DMS153 treated with DMSO at 0.1 percent for 48 hours (cell line): ENCODE measurements at regions not wholly inside any gene's neighbourhood (a gene's known extent, or its start where the extent isn't known, plus 50 kb on each side); places are given as distances from the start of the nearest gene placed in this dataset.

Experiments
- DNase-seq: peaks from one replicate; lab custom pipeline; 2025; ENCODE audit not compliant: unreplicated experiment; lab: John Stamatoyannopoulos, UW

DNA sequence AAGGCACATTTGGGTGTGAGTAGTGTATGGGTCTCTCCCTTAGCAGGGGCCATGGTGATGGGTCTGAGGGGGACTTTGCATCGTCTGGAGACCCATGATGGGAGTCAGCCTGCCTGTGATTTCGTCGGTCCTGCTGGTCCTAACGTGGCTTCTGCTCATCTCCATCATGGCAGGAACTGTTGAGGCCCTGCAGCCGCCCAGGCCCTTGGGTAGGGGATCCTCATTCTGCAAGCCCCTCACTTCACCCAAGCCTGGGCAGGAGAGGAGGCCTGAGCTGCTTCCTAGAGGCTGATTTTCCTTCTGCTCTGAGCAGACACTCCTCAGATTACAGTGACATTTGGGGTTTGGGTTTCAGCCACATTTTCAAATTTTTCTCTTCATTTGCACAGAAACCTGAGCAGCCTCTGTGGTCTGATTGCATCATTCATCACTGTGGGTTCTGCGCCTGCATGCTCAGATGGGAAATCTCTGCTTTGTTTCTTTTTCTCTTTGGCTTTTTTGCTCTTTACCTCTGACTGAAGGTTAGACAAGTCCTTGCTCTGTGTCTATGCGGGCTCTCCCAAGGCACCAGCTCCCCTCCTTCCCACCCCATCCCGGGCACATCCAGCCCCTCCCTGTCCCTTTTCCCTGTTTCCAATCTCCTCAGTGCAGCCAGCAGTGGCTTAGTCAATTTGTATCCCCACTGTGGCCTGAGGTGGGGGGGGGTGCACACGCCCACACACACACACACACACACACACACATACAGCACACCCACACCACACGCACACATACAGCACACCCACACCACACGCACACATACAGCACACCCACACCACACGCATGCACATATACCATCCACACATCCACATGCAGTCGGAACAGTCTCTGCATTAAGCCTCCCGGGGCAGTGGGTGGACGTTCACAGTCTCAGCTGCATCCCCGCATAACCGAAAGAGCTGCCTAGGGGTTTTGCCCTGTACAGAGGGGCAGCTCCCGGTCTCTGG lies 305.4 kb upstream of the HS6ST1 start:
- no peak for DNase-seq

DNA sequence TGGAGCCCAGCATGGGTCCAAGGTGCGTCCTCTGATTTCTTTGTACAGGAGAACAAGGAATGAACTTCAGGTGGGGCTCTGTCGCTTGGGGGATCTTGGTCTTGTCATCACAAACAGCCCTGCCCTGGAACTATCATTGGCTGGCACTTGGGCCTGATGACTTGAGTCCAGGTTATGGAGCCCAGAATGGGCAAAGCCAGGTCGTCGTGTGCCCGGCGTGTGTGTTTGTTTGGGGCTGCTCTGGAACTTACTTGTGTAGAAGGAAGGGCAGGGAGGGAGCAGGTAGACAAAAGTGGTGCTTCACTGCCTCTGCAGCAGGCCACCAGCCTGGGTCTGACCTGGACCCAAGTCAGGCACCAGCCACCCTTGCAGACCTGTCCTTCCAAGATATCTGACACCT lies 306.3 kb upstream of the HS6ST1 start:
- DNase-seq, result no peak

- DNase-seq, result no peak
These were observed 306.8 kb upstream of the HS6ST1 start for GRCh38 chr2:128625421-128625820.

DNA sequence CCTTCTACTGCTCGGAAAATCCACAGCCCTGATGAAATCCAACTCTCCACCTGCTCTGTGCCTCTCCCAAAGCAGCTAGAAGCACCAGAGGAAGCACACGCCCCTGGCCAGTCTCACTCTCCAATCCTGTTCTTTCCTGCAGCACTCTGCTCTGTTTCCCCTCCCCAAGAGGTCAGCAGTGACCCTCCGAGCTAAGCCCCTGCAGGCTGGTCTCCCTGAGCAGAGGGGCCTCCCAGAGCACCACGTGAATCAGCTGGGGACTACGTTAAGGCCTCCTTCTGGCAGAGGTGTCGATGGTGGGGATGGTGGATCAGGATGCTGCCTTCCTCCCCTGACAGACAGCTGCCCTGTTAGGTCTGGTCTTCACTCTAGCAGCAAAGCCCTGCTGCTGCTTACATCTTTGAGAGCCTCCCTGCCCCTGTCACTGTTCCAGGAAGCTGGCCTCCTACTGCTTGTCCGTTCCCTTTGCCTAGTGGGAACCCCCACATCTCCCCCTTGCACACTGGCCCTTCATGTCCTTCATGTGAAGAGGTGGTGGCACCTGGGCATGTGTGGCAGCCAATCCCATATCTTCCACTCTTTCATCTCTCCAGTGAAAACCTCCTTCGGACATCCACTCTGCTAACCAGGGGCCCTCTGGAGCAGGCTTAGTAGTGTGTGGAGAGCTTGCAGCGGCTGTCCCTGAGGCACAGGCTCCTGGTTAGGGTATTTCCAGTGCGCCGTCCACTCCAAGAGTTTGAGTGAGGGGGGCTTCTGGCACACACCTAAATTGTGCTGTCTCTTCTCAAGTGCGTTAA lies 307.5 kb upstream of the HS6ST1 start:
- DNase-seq, result no peak

DNA sequence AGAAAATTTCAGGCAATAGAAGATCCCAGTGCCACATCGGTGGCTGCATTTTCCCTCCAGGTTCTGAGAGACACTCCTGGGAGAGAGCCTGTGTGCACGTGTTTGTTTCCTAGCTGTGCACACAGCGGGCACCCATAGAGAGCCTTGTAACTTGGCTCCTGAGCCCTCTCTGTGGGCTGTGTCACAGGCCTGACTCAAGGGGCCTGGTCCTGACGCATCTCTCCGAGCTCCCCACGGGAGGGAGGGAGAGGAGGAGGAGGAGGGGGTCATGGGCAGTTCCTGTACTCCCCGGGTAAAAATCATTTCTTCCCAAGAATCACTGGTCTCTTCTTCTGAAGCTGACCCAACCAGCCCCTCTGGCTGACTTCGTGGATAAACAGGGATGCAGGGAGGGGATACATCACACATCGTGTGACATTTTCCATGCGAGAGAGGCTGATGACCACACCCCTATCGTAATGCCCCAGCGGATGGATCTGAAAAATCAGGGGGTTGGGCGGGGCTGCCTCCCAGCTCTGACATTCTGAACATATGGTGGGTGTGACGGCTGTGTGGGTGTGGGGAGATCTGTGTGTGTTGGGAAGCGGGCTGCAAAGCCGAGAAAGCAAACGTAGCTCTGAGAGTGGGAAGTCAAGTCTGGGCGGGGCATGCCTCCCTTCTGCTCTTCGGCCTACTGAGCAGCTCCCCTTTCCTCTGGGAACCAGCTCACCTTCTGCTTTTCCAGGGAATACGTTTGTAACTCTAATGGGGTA lies 308.3 kb upstream of the HS6ST1 start:
- DNase-seq, result no peak

GRCh38 chr2:128628206-128628605 lies 309.5 kb upstream of the HS6ST1 start:
- no peak for DNase-seq

DNA sequence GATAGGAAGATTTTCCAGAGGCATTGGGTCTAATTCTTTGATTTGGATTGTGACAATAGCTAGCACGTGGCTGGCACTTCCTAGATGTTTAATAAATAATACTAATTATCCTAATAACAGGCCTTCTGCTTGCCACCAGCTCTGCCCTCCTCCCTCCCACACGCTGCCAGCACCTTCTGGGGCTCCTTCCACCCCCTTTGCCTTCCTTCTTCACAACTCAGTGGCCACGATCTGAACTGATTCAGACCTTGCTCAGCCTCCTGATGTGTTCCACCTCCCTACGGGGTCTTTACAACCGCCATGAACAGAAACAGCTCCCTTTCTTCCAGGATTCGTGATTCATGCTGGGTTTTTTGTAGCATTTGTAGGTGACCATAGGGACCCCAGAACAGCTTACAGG lies 310.3 kb upstream of the HS6ST1 start:
- no peak for DNase-seq

- no peak for DNase-seq
These were observed 312.5 kb upstream of the HS6ST1 start for GRCh38 chr2:128630974-128631697.

DNA sequence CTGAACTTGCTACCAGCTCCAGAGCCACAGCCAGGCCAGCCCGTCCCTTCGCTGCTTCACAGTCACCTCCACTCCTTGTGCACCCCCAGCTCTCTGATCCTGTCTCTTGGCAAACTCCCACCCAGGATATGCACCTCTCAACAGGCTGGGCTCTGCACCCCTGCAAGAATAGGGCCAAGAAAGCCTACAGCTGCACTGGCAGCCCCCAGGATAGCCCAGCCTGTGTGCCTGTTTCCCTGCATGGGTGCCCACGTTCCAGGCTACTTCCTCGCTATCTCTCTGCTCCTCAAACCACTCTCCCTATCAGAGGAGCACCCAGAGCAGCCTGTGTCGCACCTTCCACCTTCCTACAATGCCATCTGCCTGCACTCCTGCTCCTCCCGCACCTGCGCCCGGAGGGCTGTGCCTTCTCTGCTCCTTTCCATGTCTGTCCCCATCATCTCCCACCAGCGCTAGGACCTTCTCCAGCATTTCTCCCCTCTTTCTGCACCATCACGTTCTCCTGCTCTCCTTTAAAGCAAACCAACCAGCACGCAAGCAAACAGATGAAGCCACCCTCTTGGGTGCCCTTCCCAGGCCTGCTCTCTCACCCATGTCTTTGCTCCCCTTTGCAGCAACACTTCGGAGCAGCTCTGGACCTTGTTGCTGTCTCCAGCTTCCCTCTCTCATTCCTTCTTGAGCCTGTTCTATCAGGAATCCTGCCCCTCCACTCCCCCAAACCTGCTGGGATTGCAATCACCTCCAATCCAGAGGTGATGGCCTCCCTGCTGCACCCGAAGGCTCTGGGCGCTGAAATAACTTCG lies 313.2 kb upstream of the HS6ST1 start:
- no peak for DNase-seq

DNA sequence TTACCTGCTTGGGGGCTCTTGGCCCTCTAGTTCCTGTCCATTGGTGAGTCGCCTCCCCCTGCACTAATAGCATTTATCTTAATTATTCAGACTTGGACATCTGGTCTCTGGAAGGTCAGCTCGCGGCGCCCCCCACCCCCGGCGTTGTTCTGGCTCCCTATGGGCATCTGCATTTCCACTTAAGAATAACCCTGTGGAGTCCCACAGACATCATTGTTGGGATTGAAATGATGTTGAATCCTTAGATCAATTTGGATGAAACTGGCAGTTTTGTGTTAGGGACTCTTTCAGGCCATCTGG lies 313.8 kb upstream of the HS6ST1 start:
- no peak for DNase-seq

- no peak for DNase-seq
These were observed 314.8 kb upstream of the HS6ST1 start for GRCh38 chr2:128633501-128633900.

DNA sequence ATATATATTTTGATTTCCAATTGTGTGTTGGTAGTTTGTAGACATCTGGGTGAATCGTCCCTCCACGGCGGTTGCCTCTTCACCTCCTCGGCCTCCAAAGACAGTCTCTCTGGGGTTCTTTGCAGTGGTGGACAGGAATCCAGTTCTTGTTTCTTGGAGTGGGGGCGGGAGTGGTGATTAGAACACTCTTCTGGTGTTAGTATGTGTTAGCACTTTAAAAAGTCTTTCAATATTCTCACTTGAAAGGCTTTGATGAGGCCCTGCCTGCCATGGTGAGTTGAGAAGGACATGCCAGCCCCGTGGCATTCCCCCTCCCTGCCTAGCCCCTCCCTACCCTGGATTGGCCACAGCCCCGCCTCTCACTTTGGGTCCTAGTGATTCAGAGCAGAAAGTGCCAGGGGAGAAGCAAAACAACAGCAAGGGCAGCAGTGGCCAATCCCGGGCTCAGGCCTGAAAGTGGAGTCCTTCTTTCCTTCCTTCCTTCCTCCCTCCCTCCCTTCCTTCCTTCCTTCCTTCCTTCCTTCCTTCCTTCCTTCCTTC lies 316.8 kb upstream of the HS6ST1 start:
- DNase-seq, result no peak

- no peak for DNase-seq
These were observed 318.1 kb upstream of the HS6ST1 start for GRCh38 chr2:128636802-128637147.

GRCh38 chr2:128637481-128638155 lies 318.9 kb upstream of the HS6ST1 start:
- DNase-seq, result no peak

DNA sequence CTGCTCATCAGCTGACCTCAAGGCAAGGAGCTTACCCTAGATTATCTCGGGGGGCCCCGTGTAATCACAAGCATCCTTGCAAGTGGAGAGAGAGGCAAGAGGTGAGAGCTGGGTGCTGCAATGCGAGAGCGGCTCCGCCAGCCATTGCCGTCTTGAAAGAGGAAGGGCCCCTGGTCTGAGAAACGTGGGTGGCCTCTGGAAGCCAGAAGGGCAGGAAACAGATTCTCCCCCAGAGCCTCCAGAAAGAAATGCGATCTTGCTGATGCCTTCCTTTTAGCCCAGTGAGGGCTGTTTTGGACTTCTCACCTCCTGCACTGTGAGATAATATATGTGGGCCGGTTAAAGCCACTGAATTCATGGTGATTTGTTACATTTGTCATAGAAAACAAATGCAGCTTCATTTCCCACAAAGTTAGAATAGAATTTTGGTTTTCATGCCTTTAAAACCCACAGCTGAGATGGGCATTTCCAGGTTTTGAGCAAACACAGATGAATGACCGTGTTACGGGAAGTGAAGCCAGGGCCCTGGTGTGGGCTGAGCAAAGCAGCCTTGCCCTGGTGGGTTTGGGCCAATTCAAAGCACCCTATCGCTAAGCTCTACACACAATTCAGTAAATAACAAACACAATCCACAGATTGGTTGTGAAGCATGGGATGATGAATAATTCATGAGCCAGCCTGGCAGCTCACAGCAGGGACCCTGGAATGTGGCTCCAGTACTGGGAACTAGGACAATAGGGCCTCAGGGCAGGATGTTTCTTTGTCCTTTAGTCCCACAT lies 319.9 kb upstream of the HS6ST1 start:
- peak; percentile 1 for DNase-seq

- no peak for DNase-seq
These were observed 320.4 kb upstream of the HS6ST1 start for GRCh38 chr2:128639120-128639477.

DNA sequence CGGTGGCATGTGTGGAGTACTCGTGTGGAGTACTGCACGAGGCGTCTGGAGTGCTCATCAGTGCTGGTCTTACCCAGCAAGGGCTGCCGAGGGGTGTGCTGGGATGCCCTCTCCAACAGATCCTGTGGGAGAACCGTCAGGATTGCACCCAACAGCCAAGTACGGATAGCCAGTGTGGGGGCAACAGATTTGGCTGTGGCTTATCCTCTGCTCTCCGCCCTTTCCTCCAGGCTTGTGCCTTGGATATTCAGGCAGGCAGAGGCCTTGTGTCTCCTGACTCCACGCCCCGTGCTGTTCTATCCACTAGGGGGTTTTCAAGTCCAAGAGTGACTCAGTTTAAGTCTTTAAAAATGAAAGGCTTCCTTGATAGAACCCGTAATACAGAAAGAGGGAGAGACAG lies 321.0 kb upstream of the HS6ST1 start:
- no peak for DNase-seq

DNA sequence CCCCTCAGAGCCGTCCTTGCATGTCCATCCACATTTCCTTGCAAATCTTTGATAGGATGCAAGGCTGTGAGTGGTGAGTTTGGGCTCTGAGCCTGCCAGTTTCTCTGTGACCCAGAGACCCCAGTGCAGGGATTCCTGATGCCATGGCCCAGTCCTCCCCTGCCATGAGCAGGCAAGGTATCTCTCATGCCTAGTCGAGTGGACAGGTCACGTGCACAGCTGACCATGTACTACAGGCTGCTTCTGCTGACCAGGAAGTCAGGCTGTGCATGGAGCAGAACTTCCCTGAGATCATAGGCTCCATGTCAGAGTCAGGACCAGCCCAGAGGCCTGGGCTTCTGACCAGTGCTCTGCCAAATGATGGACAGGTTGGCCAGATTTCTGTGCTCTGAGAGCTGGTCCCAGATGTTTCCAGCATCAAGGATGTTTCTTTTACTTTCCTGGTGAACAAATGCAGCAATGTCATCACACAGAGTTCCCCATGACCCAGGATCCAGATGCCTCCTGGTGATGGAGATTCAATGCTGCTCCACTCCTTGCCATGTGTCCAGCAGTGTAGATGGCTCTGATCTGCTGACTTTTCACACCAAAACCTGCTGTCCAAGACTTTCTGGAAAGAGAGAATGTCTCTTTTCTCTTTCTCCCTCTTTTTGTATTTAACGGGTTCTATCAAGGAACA lies 321.6 kb upstream of the HS6ST1 start:
- no peak for DNase-seq
